ENCODE measurements at regions not wholly inside any gene's neighbourhood (a gene's known extent, or its start where the extent isn't known, plus 50 kb on each side); places are given as distances from the start of the nearest gene placed in this dataset.

GRCh38 chr12:83779526-83779925 lies 1092.8 kb downstream of the TMTC2 start:
- Histone ChIP-seq H3K27ac (ENCODE audit: insufficient read depth, low read length) (no peak overlapping the region), H3K79me1 (ENCODE audit: low read depth in 1 of 2, low read length in 2 of 2) (no peaks in the 10 kb centered on the region), H3K4me3 (ENCODE audit: insufficient read depth, low read depth, low read length) (no peak overlapping the region), H3K4me1 (ENCODE audit: control insufficient read depth, insufficient read depth, low read length) (no peaks in the 10 kb centered on the region), H3K9me3 (ENCODE audit: control insufficient read depth, insufficient read depth, low read length) (no peaks in the 10 kb centered on the region), H4K5ac (ENCODE audit: low read depth, low read length) (no peak overlapping the region), H3K56ac (ENCODE audit: extremely low read depth, insufficient read depth, low read length) (no peak overlapping the region), H3K4me2 (ENCODE audit: low read depth, low read length) (no peak overlapping the region), H3K23ac (ENCODE audit: low read depth, low read length) (no peak overlapping the region), H3K9me1 (ENCODE audit: insufficient read depth, low read length) (no peaks in the 10 kb centered on the region), H3K27me3 (ENCODE audit: control insufficient read depth, insufficient read depth, low read length) (no peaks in the 10 kb centered on the region), H2AFZ (replicated peaks; ENCODE audit: low read length, poor library complexity) (no peak overlapping the region), H3K14ac (replicated peaks; ENCODE audit: low read depth, low read length) (no peak overlapping the region), H4K8ac (ENCODE audit: low read depth in 2 of 2, low read length in 2 of 2) (no peak overlapping the region), H2BK120ac (ENCODE audit: low read depth, low read length) (no peak overlapping the region), H3K4ac (ENCODE audit: low read depth, low read length) (no peak overlapping the region), H2AK9ac (replicated peaks; ENCODE audit: low read depth, low read length, poor library complexity) (no peak overlapping the region), H2AK5ac (ENCODE audit: low read depth, low read length) (no peak overlapping the region), H4K91ac (ENCODE audit: insufficient read depth, low read depth, low read length) (no peak overlapping the region), H2BK20ac (ENCODE audit: low read depth, low read length) (no peak overlapping the region), H3K18ac (ENCODE audit: low read depth, low read length) (no peak overlapping the region), H3K9ac (ENCODE audit: low read depth, low read length) (no peak overlapping the region), H3K36me3 (ENCODE audit: control insufficient read depth, insufficient read depth, low read length) (no peaks in the 10 kb centered on the region), H2BK15ac (ENCODE audit: low read depth, low read length) (no peak overlapping the region), H4K20me1 (ENCODE audit: insufficient read depth, low read length) (no peaks in the 10 kb centered on the region), H2BK5ac (ENCODE audit: low read depth, low read length, poor library complexity, severe bottlenecking) (no peak overlapping the region)
- intact Hi-C loops (cut with micrococcal nuclease) (no loop called here), dilution Hi-C loops (cut with HindIII; ENCODE audit: low sequenced_read_pairs, unreplicated experiment) (no loop called here), in situ Hi-C loops (cut with MboI; ENCODE audit: low sequenced_read_pairs) (no loop called here)
- CTCF ChIA-PET = no interaction called here
- TF ChIP-seq MXI1 (IDR thresholded peaks at IDR 0.05; ENCODE audit: borderline replicate concordance, low read depth, low read length) = no peak
- TF ChIP-seq BHLHE40 (IDR thresholded peaks at IDR 0.05; ENCODE audit: low read depth, low read length) = no peak
- TF ChIP-seq, protein P1, sequence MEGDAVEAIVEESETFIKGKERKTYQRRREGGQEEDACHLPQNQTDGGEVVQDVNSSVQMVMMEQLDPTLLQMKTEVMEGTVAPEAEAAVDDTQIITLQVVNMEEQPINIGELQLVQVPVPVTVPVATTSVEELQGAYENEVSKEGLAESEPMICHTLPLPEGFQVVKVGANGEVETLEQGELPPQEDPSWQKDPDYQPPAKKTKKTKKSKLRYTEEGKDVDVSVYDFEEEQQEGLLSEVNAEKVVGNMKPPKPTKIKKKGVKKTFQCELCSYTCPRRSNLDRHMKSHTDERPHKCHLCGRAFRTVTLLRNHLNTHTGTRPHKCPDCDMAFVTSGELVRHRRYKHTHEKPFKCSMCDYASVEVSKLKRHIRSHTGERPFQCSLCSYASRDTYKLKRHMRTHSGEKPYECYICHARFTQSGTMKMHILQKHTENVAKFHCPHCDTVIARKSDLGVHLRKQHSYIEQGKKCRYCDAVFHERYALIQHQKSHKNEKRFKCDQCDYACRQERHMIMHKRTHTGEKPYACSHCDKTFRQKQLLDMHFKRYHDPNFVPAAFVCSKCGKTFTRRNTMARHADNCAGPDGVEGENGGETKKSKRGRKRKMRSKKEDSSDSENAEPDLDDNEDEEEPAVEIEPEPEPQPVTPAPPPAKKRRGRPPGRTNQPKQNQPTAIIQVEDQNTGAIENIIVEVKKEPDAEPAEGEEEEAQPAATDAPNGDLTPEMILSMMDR (conservative IDR thresholded peaks at IDR 0.05; ENCODE audit: low read depth, low read length) = no peak
- TF ChIP-seq RFX5 (IDR thresholded peaks at IDR 0.05; ENCODE audit: low read depth, low read length) = no peak
- no peak for TF ChIP-seq FOS (IDR thresholded peaks at IDR 0.05; ENCODE audit: low read depth, low read length)
- TF ChIP-seq ELK1 (IDR thresholded peaks at IDR 0.05; ENCODE audit: borderline replicate concordance, low read depth, low read length) = no peak
- no peak for TF ChIP-seq RAD21 (IDR thresholded peaks at IDR 0.05; ENCODE audit: low read length)
- no peak for TF ChIP-seq MAZ (IDR thresholded peaks at IDR 0.05; ENCODE audit: borderline replicate concordance, low read depth, low read length)
- no peak for TF ChIP-seq NFE2L2 (IDR thresholded peaks at IDR 0.05; ENCODE audit: low read depth, low read length)
- TF ChIP-seq CEBPB (IDR thresholded peaks at IDR 0.05; ENCODE audit: low read depth, low read length) = no peak
- TF ChIP-seq POLR2A (IDR thresholded peaks at IDR 0.05; ENCODE audit: low read depth, low read length) = no peak
- no peak for TF ChIP-seq CHD1 (IDR thresholded peaks at IDR 0.05; ENCODE audit: low read depth, low read length)
- TF ChIP-seq MAFK (IDR thresholded peaks at IDR 0.05; ENCODE audit: low read depth, low read length) = no peak
- POLR2A ChIA-PET (ENCODE audit: unreplicated experiment) = no interaction called here
- no peak for DNase-seq
- ATAC-seq (ENCODE audit: low read depth) = no peak
- BruUV-seq (replicated peaks) = no TSS peak
- no CpG with 5 or more reads among the region's 2 CpGs for WGBS, 2 experiments (ENCODE audit: extremely low coverage in 2 of 2, insufficient read length in 1 of 2)

Data from IMR-90 (cell line).